LNCaP clone FGC (cell line): ENCODE measurements at regions not wholly inside any gene's neighbourhood (a gene's known extent, or its start where the extent isn't known, plus 50 kb on each side); places are given as distances from the start of the nearest gene placed in this dataset.

Experiments
- DNase-seq: peaks from one replicate; pipeline ENCODE4 v3.0.0-alpha.2; 2011; ENCODE audit warnings: low read depth
- H3K4me3 ChIP-seq: 2 replicates; pipeline ENCODE4 v1.5.1; 2011; ENCODE audit warnings: mild to moderate bottlenecking, low read depth, low read length, control low read depth
- TF ChIP-seq, protein P1 (sequence below): IDR thresholded peaks from 2 replicates; pipeline ENCODE4 v1.5.1; 2012; ENCODE audit warnings: mild to moderate bottlenecking; ENCODE audit not compliant: control insufficient read depth, insufficient read depth; ENCODE audit errors: extremely low read depth

DNA sequence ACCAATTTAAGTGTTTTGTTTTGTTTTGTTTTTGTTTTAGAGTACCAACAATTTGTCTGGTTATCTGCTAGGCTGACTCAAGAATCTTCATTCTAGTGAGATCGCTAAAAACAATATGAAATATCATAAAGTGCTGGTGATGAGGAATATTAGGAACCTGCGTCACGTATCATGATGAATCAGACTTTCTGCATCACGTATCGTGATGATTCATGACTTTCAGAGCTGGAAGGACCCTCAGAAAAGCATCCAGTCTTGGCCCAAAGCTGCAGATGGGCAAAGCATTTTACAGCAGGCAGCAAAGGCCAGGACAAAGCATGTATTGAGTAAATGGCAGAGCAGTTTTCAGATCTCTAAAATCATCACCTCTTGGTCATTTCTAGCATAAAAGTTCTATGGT, 278.0 kb upstream of the BOD1L1 start:
- TF ChIP-seq, protein P1, sequence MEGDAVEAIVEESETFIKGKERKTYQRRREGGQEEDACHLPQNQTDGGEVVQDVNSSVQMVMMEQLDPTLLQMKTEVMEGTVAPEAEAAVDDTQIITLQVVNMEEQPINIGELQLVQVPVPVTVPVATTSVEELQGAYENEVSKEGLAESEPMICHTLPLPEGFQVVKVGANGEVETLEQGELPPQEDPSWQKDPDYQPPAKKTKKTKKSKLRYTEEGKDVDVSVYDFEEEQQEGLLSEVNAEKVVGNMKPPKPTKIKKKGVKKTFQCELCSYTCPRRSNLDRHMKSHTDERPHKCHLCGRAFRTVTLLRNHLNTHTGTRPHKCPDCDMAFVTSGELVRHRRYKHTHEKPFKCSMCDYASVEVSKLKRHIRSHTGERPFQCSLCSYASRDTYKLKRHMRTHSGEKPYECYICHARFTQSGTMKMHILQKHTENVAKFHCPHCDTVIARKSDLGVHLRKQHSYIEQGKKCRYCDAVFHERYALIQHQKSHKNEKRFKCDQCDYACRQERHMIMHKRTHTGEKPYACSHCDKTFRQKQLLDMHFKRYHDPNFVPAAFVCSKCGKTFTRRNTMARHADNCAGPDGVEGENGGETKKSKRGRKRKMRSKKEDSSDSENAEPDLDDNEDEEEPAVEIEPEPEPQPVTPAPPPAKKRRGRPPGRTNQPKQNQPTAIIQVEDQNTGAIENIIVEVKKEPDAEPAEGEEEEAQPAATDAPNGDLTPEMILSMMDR, result no peak
- no peak for DNase-seq
- no peak overlapping the region for H3K4me3 ChIP-seq

DNA sequence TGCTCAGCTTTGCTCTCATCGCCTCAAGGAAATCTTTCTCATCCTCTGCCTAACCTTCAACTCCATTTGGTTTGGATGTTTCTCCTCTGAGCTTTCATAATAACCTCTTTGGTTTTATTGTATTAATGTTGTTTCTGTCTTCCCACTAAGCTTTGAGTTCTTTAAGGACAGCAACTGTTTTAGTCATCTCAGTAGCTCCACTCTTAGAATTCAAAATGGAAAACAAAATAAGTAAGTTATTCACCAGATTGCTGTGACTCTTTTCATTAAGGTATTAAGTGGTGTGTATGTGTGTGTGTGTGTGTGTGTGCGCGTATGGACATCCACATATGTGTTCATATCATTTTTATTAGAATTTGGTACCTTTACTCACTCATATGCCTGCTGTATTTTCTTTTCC, 279.2 kb upstream of the BOD1L1 start:
- H3K4me3 ChIP-seq, result no peak overlapping the region
- TF ChIP-seq, protein P1, result no peak
- no peak for DNase-seq

DNA sequence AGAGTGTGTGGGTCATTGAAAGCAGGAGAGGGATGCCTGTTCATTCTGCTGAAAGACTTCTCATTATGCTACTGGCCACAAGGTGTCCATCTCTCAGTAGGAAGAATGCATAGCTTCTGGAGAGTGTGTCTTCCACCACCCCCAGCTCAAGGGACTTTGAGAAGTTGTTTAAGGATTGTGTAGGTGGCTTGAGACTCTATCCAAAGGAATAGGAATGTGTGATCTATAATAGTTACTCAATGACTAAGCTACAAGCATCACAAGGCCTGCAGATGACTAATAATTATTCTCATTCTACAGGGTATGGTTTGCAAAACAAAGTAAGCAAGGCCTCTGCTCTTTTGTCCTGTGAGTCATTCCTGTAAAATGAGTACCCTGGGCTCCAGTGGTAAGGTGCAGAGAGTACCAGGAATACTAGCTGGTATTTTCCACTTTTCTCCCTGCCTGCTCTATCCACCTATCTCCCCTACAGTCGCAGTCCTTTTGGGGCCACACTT, 279.8 kb upstream of the BOD1L1 start:
- no peak for DNase-seq
- TF ChIP-seq, protein P1, result no peak
- no peak overlapping the region for H3K4me3 ChIP-seq

DNA sequence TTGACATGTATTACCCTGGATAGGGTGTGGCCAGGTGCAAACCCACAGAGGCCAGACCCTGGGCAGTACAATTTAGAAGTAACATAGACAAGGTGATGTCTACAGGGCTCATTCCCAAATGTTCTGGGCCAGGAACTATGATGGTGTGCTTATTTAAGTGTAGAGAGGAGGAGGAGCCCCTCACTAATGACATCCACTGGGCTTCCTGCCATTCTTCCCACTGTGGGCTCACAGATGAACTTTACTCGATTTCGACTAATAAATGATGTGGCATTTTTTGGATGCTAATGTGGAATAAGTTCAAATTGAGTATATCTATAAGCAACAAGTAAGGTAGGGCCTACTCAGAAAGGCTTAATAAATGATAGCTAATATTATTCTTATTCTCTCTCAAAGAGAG, 280.9 kb upstream of the BOD1L1 start:
- DNase-seq, result no peak
- no peak overlapping the region for H3K4me3 ChIP-seq
- TF ChIP-seq, protein P1, result no peak

DNA sequence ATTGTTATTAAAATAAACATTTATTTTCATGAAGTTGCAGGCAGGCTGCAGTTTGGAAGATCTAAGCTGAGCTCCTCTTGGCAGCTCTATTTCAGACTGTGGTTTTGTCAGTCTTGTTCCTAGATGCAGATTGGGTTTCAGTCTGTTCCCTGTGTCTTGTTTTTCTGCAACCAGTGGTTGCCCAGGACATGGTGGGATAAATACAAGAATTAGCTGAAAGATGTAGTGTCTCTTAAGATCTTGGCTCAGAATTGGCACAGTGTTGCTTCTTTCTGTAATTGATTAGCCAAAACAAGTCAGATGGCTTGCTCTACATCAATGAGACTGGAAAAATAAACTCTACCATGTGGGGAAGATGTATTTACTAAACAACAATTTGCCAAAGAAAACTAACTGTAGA, 283.0 kb upstream of the BOD1L1 start:
- H3K4me3 ChIP-seq, result no peak overlapping the region
- TF ChIP-seq, protein P1, result no peak
- DNase-seq, result no peak

DNA sequence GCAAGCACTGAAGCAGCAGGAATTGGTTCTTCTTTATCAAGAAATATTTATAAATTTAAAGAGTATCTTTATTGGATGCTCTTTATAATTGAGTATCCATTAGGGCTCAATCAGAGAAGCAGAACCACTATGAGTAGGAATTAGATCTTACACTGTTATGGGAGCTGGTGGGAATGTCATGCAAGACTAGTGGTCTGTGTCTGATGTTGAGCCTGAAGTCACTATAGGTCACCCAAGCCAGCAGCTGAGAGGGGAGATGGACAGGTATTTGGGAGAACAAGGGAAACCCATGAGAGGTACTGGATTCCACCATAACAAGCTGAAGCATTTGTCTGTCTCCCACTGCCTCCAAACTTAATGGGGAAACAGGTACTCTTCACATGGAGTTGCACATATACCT, 283.7 kb upstream of the BOD1L1 start:
- no peak overlapping the region for H3K4me3 ChIP-seq
- DNase-seq, result no peak
- TF ChIP-seq, protein P1, result no peak

DNA sequence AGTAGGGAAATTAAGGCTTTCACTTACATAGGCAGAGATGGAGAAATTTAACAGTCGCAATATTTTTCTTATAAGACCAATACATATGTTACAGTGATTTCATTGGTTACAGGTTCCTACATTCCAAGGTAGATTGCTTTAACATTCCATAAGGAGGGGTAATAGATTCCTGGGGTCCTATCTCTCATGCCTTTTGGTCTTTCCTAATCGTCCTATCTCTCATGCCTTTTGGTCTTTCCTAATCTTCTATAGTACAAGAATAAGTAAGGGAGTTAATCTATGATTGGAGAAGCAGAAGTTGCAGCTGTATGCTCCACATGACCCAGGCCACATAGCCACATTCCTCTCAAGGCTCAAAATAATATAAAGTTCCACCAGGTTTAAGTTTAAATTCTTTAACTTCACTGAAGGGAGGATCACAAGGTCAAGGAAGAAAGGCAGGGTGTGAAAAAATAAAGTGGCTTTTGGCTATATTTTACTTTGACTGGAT, 285.0 kb upstream of the BOD1L1 start:
- DNase-seq, result no peak
- H3K4me3 ChIP-seq, result no peak overlapping the region
- TF ChIP-seq, protein P1, result no peak
